Neural cell (in vitro differentiated cells): ENCODE measurements at regions not wholly inside any gene's neighbourhood (a gene's known extent, or its start where the extent isn't known, plus 50 kb on each side); places are given as distances from the start of the nearest gene placed in this dataset.

Experiments used
- H2AFZ ChIP-seq: fragments of 200-600, 300-800 bp; sonication (generic), shearing (Covaris generic); 2 replicates; pipeline ENCODE4 v1.6.0; 2014; ENCODE audit warnings: low read depth, mild to moderate bottlenecking, antibody characterized with exemption, low read length, moderate library complexity
- H3F3A ChIP-seq: fragments of 200-600 bp; shearing (Covaris generic); 2 replicates; pipeline ENCODE4 v1.6.1; 2016; ENCODE audit warnings: mild to moderate bottlenecking, moderate library complexity, mixed read lengths, antibody characterized with exemption, low read length; ENCODE audit not compliant: insufficient read depth, poor library complexity, severe bottlenecking
- H3K27ac ChIP-seq: fragments of 200-600, 300-800 bp; sonication (generic), shearing (Covaris generic); 2 replicates; pipeline ENCODE4 v1.5.1; 2014; ENCODE audit warnings: mild to moderate bottlenecking, low read length, moderate library complexity
- H3K27me3 ChIP-seq: fragments of 300-800, 200-600 bp; sonication (generic), shearing (Covaris generic); 2 replicates; pipeline ENCODE4 v1.6.0; 2014; ENCODE audit warnings: mild to moderate bottlenecking, low read depth, low read length, moderate library complexity; ENCODE audit not compliant: insufficient read depth
- H3K36me3 ChIP-seq: fragments of 300-800, 200-600 bp; sonication (generic), shearing (Covaris generic); 2 replicates; pipeline ENCODE4 v1.5.1; 2014; ENCODE audit warnings: mild to moderate bottlenecking, antibody characterized with exemption, low read length, moderate library complexity; ENCODE audit not compliant: insufficient read depth
- H3K4me2 ChIP-seq: fragments of 300-800, 200-600 bp; sonication (generic), shearing (Covaris generic); 2 replicates; pipeline ENCODE4 v1.6.0; 2014; ENCODE audit warnings: mild to moderate bottlenecking, low read length
- H3K4me3 ChIP-seq: fragments of 300-800, 200-600 bp; sonication (generic), shearing (Covaris generic); 2 replicates; pipeline ENCODE4 v1.5.1; 2014; ENCODE audit warnings: mild to moderate bottlenecking, low read length, moderate library complexity
- H3K79me2 ChIP-seq: fragments of 200-600 bp; shearing (Covaris generic); replicated peaks from 2 replicates; pipeline ENCODE4 v1.6.0; 2014; ENCODE audit warnings: mild to moderate bottlenecking, low read length, moderate library complexity; ENCODE audit not compliant: insufficient read depth
- H3K9ac ChIP-seq: fragments of 300-800, 200-600 bp; sonication (generic), shearing (Covaris generic); 2 replicates; pipeline ENCODE4 v1.6.1; 2016; ENCODE audit warnings: mild to moderate bottlenecking, low read length, mixed read lengths
- H3K9me2 ChIP-seq: fragments of 200-600 bp; shearing (Covaris generic); 2 replicates; pipeline ENCODE4 v1.6.1; 2016; ENCODE audit warnings: mild to moderate bottlenecking, low read length, mixed read lengths; ENCODE audit not compliant: insufficient read depth
- H3K9me3 ChIP-seq: fragments of 200-600, 300-800 bp; sonication (generic), shearing (Covaris generic); 2 replicates; pipeline ENCODE4 v1.6.1; 2016; ENCODE audit warnings: mild to moderate bottlenecking, mixed run types, low read length, moderate library complexity, mixed read lengths
- H4K20me1 ChIP-seq: fragments of 200-600 bp; shearing (Covaris generic); 2 replicates; pipeline ENCODE4 v1.6.1; 2016; ENCODE audit warnings: mild to moderate bottlenecking, mixed run types; ENCODE audit not compliant: insufficient read depth
- CTCF ChIP-seq: fragments of 450-650 bp; IDR thresholded peaks from 2 replicates; pipeline ENCODE4 v1.5.1; 2014; ENCODE audit warnings: antibody characterized with exemption, mild to moderate bottlenecking, moderate library complexity; ENCODE audit not compliant: poor library complexity, severe bottlenecking
- EP300 ChIP-seq: fragments of 450-650 bp; conservative IDR thresholded peaks from 2 replicates; pipeline ENCODE4 v1.6.1; 2014; ENCODE audit warnings: antibody characterized with exemption, mild to moderate bottlenecking, moderate library complexity; ENCODE audit not compliant: poor library complexity, severe bottlenecking
- EZH2 ChIP-seq: fragments of 200-600, 300-800 bp; shearing (Covaris generic), sonication (generic); IDR thresholded peaks from 2 replicates; pipeline ENCODE4 v1.6.1; 2014; ENCODE audit warnings: antibody characterized with exemption, low read length, borderline replicate concordance, mild to moderate bottlenecking; ENCODE audit not compliant: insufficient read depth, poor library complexity, severe bottlenecking
- MXI1 ChIP-seq: fragments of 450-650 bp; conservative IDR thresholded peaks from 2 replicates; pipeline ENCODE4 v1.6.1; 2014; ENCODE audit warnings: antibody characterized with exemption, mild to moderate bottlenecking; ENCODE audit not compliant: poor library complexity, severe bottlenecking
- POLR2AphosphoS5 ChIP-seq: IDR thresholded peaks from 2 replicates; pipeline ENCODE4 v1.6.1; 2012
- RAD21 ChIP-seq: fragments of 450-650 bp; conservative IDR thresholded peaks from 2 replicates; pipeline ENCODE4 v1.6.1; 2014; ENCODE audit warnings: antibody characterized with exemption, mild to moderate bottlenecking, moderate library complexity
- REST ChIP-seq: IDR thresholded peaks from 2 replicates; pipeline ENCODE4 v1.6.1; 2012; ENCODE audit warnings: borderline replicate concordance
- SMC3 ChIP-seq: fragments of 450-650 bp; conservative IDR thresholded peaks from 2 replicates; pipeline ENCODE4 v1.6.1; 2014; ENCODE audit warnings: antibody characterized with exemption, mild to moderate bottlenecking, moderate library complexity; ENCODE audit not compliant: poor library complexity
- TAF1 ChIP-seq: IDR thresholded peaks from 2 replicates; pipeline ENCODE4 v1.6.1; 2012; ENCODE audit warnings: low read depth

- no peaks in the 10 kb centered on the region for H3K79me2 ChIP-seq
- H3K9me3 ChIP-seq, result no peaks in the 10 kb centered on the region
- TF ChIP-seq TAF1 (no peak), EP300 (no peak), RAD21 (no peak), CTCF (no peak), SMC3 (no peak), REST (no peak), POLR2AphosphoS5 (no peak), MXI1 (no peak), EZH2 (no peak)
- no peaks in the 10 kb centered on the region for H3F3A ChIP-seq
- H3K27ac ChIP-seq, result no peak overlapping the region
- H4K20me1 ChIP-seq, result no peaks in the 10 kb centered on the region
- H3K27me3 ChIP-seq, result no peaks in the 10 kb centered on the region
- H3K4me3 ChIP-seq, result no peak overlapping the region
- H3K9me2 ChIP-seq, result no peaks in the 10 kb centered on the region
- H2AFZ ChIP-seq, result no peak overlapping the region
- no peak overlapping the region for H3K4me2 ChIP-seq
- no peak overlapping the region for H3K9ac ChIP-seq
- H3K36me3 ChIP-seq, result no peaks in the 10 kb centered on the region
Measured at GRCh38 chr10:20682782-20683181, 214.3 kb downstream of the NEBL start.

GRCh38 chr10:20677340-20677739 lies 219.8 kb downstream of the NEBL start:
- H3K4me2 ChIP-seq, result no peak overlapping the region
- H3K4me3 ChIP-seq, result no peak overlapping the region
- H3K9me2 ChIP-seq, result no peaks in the 10 kb centered on the region
- H3K79me2 ChIP-seq, result no peaks in the 10 kb centered on the region
- no peaks in the 10 kb centered on the region for H3K27me3 ChIP-seq
- H2AFZ ChIP-seq, result no peak overlapping the region
- no peak overlapping the region for H3K27ac ChIP-seq
- no peaks in the 10 kb centered on the region for H4K20me1 ChIP-seq
- H3K9ac ChIP-seq, result no peak overlapping the region
- no peaks in the 10 kb centered on the region for H3K36me3 ChIP-seq
- TF ChIP-seq POLR2AphosphoS5, result no peak
- TF ChIP-seq SMC3, result no peak
- no peak for TF ChIP-seq REST
- TF ChIP-seq TAF1, result no peak
- no peak for TF ChIP-seq RAD21
- H3K9me3 ChIP-seq, result no peaks in the 10 kb centered on the region
- H3F3A ChIP-seq, result no peaks in the 10 kb centered on the region
